HCT116 (cell line): ENCODE measurements at regions not wholly inside any gene's neighbourhood (a gene's known extent, or its start where the extent isn't known, plus 50 kb on each side); places are given as distances from the start of the nearest gene placed in this dataset.

Experiments
- ATAC-seq: fragments of 200-7000 bp; cut with Tn5 transposase; 2 replicates; pipeline ENCODE4 v1.9.1; 2020; ENCODE audit warnings: mild to moderate bottlenecking, moderate library complexity
- BruUV-seq: library from RNA; stranded (reverse); fragments of 400-500 nt; replicated peaks from 2 replicates; lab custom pipeline; 2021; lab: Mats Ljungman, UMichigan
- CTCF ChIA-PET: fragments of 300-600 bp; sonication (Branson Sonifier 250); formaldehyde crosslinking; loops from one replicate; lab custom pipeline; 2021; ENCODE audit warnings: antibody characterized with exemption; lab: Charles Lee
- POLR2A ChIA-PET: fragments of 300-600, 350-600 bp; sonication (Branson Sonifier 250); formaldehyde crosslinking; loops from one replicate; lab custom pipeline; 2021; ENCODE audit warnings: antibody characterized with exemption; lab: Charles Lee
- RAD21 ChIA-PET, 2 experiments: fragments of 300-600 bp; sonication (Branson Sonifier 250); formaldehyde crosslinking; loops; one replicate each; lab custom pipeline; 2023; ENCODE audit warnings: low total read pairs in 2 of 2; ENCODE audit not compliant: uncharacterized antibody in 2 of 2, unreplicated experiment in 2 of 2, low non-redundant PET in 1 of 2; lab: Charles Lee
- DNase-seq: peaks from one replicate; pipeline ENCODE4 v3.0.0-alpha.2; 2010; ENCODE audit warnings: low read depth, low spot score
- H2AFZ ChIP-seq: fragments of 200-600 bp; shearing (Covaris generic), sonication (generic); 2 replicates; pipeline ENCODE4 v1.6.1; 2017; ENCODE audit warnings: low read depth, mixed run types, mixed read lengths, antibody characterized with exemption, low read length; ENCODE audit not compliant: poor library complexity, severe bottlenecking
- H3K27ac ChIP-seq: 2 replicates; pipeline ENCODE4 v1.5.1; 2012; ENCODE audit warnings: low read depth, low read length
- H3K27me3 ChIP-seq: fragments of 200-600 bp; sonication (generic); 2 replicates; pipeline ENCODE4 v1.6.1; 2016; ENCODE audit warnings: mixed run types, low read length, mixed read lengths; ENCODE audit not compliant: insufficient read depth
- H3K36me3 ChIP-seq, 2 experiments: fragments of 200-500 bp in 1 of 2; fragments of 200-600 bp in 1 of 2; sonication (Bioruptor generic) in 1 of 2; sonication (generic) in 1 of 2; 2 replicates each; pipeline versions ENCODE4 v1.5.1 to v1.6.1; 2014 to 2016; ENCODE audit warnings: low read length in 2 of 2, inconsistent platforms in 1 of 2, mixed read lengths in 1 of 2, mixed run types in 1 of 2; ENCODE audit not compliant: insufficient read depth in 2 of 2, control insufficient read depth in 1 of 2
- H3K4me1 ChIP-seq, 2 experiments: fragments of 200-600 bp in 1 of 2; sonication (generic) in 1 of 2; 2 replicates each; pipeline versions ENCODE4 v1.5.1 to v1.6.1; 2012 to 2017; ENCODE audit warnings: low read length in 2 of 2, inconsistent platforms in 1 of 2, mild to moderate bottlenecking in 1 of 2, mixed read lengths in 1 of 2, mixed run types in 1 of 2, moderate library complexity in 1 of 2; ENCODE audit not compliant: insufficient read depth in 2 of 2, control insufficient read depth in 1 of 2
- H3K4me2 ChIP-seq: fragments of 200-600 bp; sonication (generic); 2 replicates; pipeline ENCODE4 v1.6.1; 2017; ENCODE audit warnings: mixed run types, low read length, mixed read lengths
- H3K4me3 ChIP-seq, 2 experiments: fragments of 200-600 bp in 1 of 2; sonication (generic) in 1 of 2; replicated peaks in 1 of 2; 2 replicates each; pipeline ENCODE4 v1.5.1; 2011 to 2016; ENCODE audit warnings: low read length in 2 of 2, control low read depth in 1 of 2, low read depth in 1 of 2, mild to moderate bottlenecking in 1 of 2, mixed read lengths in 1 of 2, mixed run types in 1 of 2
- H3K79me2 ChIP-seq: fragments of 200-600 bp; sonication (generic); 2 replicates; pipeline ENCODE4 v1.6.1; 2017; ENCODE audit warnings: mild to moderate bottlenecking, mixed run types, low read length, moderate library complexity, mixed read lengths; ENCODE audit not compliant: insufficient read depth
- H3K9ac ChIP-seq: fragments of 200-600 bp; sonication (generic); 2 replicates; pipeline ENCODE4 v1.6.1; 2016; ENCODE audit warnings: low read length, mixed read lengths
- H3K9me2 ChIP-seq: fragments of 200-600 bp; sonication (generic), shearing (Covaris generic); 2 replicates; pipeline ENCODE4 v1.6.1; 2017; ENCODE audit warnings: mixed run types, mild to moderate bottlenecking, moderate library complexity; ENCODE audit not compliant: insufficient read depth
- H3K9me3 ChIP-seq, 2 experiments: fragments of 200-500 bp in 1 of 2; fragments of 200-600 bp in 1 of 2; sonication (Bioruptor generic) in 1 of 2; sonication (generic) in 1 of 2; 2 replicates each; pipeline ENCODE4 v1.6.1; 2014 to 2017; ENCODE audit warnings: low read length in 2 of 2, mixed read lengths in 2 of 2, inconsistent platforms in 1 of 2, low read depth in 1 of 2, mild to moderate bottlenecking in 1 of 2, mixed run types in 1 of 2, moderate library complexity in 1 of 2; ENCODE audit not compliant: control insufficient read depth in 1 of 2, insufficient read depth in 1 of 2
- H4K20me1 ChIP-seq: fragments of 200-600 bp; sonication (generic), shearing (Covaris generic); 2 replicates; pipeline ENCODE4 v1.6.1; 2017; ENCODE audit warnings: mixed run types, mild to moderate bottlenecking, moderate library complexity; ENCODE audit not compliant: insufficient read depth
- POLR2A ChIP-seq: IDR thresholded peaks from 2 replicates; pipeline ENCODE4 v1.7.0; 2011; ENCODE audit warnings: borderline replicate concordance; ENCODE audit not compliant: insufficient read depth, insufficient read length; ENCODE audit errors: extremely low read depth
- POLR2AphosphoS5 ChIP-seq: IDR thresholded peaks from 2 replicates; pipeline ENCODE4 v1.6.1; 2011; ENCODE audit warnings: mild to moderate bottlenecking, low read depth, low read length, moderate library complexity
- SIN3A ChIP-seq: IDR thresholded peaks from 2 replicates; pipeline ENCODE4 v1.6.1; 2012; ENCODE audit warnings: low read depth
- SP1 ChIP-seq: IDR thresholded peaks from 2 replicates; pipeline ENCODE4 v1.6.1; 2012; ENCODE audit warnings: low read depth
- YY1 ChIP-seq: IDR thresholded peaks from 2 replicates; pipeline ENCODE4 v1.6.1; 2011; ENCODE audit warnings: low read length, low read depth, moderate library complexity, mild to moderate bottlenecking; ENCODE audit not compliant: insufficient replicate concordance; ENCODE audit errors: extremely low read depth
- intact Hi-C: fragments of 100-400 bp; cut with micrococcal nuclease; formaldehyde crosslinking; loops from 2 replicates; pipeline ENCODE4 v1.10.0; 2022
- TF ChIP-seq, protein P1 (sequence below): IDR thresholded peaks from 2 replicates; pipeline ENCODE4 v1.6.1; 2011; ENCODE audit warnings: mild to moderate bottlenecking, low read length, moderate library complexity; ENCODE audit not compliant: insufficient replicate concordance; ENCODE audit errors: extremely low read depth
- TF ChIP-seq, protein P2 (sequence below): IDR thresholded peaks from 2 replicates; pipeline ENCODE4 v1.6.1; 2012; ENCODE audit warnings: low read depth
- TF ChIP-seq, protein P3 (sequence below), 3 experiments: fragments of 200-600 bp in 1 of 3; sonication (generic) in 1 of 3; IDR thresholded peaks in 2 of 3; conservative IDR thresholded peaks in 1 of 3; 2 replicates each; pipeline ENCODE4 v1.5.1; 2012 to 2017; ENCODE audit warnings: low read depth in 2 of 3, low read length in 2 of 3, antibody characterized with exemption in 1 of 3, borderline replicate concordance in 1 of 3, control low read depth in 1 of 3, mild to moderate bottlenecking in 1 of 3, mixed read lengths in 1 of 3, mixed run types in 1 of 3, moderate library complexity in 1 of 3; ENCODE audit not compliant: insufficient read depth in 1 of 3

DNA sequence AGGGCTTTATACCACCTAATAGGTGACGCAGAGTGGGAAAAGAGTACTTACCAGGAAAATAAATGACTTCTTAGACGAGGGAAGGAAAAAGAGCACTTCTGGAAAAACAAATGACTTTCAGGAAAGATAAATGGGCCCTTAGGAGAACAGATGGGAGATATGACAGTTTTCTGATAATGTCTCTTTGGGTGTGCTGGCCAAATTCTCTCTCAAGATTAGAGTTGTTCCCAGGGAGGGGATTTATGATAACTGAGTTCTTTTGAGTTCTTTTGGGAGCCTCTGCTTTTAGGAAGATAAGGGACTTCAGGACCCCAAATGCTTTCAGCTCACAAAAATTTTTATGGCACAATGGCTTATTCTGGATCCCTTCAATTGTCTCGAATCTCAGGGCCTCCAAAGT, 70.3 kb upstream of the EPCAM start:
- no TSS peak for BruUV-seq
- ChIA-PET CTCF (no interaction called here), RAD21 (no interaction called here), POLR2A (no interaction called here)
- Histone ChIP-seq H4K20me1 (no peaks in the 10 kb centered on the region), H3K36me3 (no peaks in the 10 kb centered on the region), H3K27me3 (peaks cover 19% of the 10 kb centered on the region; the same call in 1 of the 2 replicates), H3K4me2 (no peak overlapping the region), H3K9ac (no peak overlapping the region), H3K79me2 (no peaks in the 10 kb centered on the region), H3K27ac (no peak overlapping the region), H3K9me2 (no peaks in the 10 kb centered on the region), H3K4me3 (no peak overlapping the region), H2AFZ (no peak overlapping the region), H3K9me3 (no peaks in the 10 kb centered on the region), H3K4me1 (no peaks in the 10 kb centered on the region)
- DNase-seq (no peak), ATAC-seq (no peak)
- intact Hi-C loops = no loop called here
- TF ChIP-seq, protein P1, sequence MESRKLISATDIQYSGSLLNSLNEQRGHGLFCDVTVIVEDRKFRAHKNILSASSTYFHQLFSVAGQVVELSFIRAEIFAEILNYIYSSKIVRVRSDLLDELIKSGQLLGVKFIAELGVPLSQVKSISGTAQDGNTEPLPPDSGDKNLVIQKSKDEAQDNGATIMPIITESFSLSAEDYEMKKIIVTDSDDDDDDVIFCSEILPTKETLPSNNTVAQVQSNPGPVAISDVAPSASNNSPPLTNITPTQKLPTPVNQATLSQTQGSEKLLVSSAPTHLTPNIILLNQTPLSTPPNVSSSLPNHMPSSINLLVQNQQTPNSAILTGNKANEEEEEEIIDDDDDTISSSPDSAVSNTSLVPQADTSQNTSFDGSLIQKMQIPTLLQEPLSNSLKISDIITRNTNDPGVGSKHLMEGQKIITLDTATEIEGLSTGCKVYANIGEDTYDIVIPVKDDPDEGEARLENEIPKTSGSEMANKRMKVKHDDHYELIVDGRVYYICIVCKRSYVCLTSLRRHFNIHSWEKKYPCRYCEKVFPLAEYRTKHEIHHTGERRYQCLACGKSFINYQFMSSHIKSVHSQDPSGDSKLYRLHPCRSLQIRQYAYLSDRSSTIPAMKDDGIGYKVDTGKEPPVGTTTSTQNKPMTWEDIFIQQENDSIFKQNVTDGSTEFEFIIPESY = no peak

DNA sequence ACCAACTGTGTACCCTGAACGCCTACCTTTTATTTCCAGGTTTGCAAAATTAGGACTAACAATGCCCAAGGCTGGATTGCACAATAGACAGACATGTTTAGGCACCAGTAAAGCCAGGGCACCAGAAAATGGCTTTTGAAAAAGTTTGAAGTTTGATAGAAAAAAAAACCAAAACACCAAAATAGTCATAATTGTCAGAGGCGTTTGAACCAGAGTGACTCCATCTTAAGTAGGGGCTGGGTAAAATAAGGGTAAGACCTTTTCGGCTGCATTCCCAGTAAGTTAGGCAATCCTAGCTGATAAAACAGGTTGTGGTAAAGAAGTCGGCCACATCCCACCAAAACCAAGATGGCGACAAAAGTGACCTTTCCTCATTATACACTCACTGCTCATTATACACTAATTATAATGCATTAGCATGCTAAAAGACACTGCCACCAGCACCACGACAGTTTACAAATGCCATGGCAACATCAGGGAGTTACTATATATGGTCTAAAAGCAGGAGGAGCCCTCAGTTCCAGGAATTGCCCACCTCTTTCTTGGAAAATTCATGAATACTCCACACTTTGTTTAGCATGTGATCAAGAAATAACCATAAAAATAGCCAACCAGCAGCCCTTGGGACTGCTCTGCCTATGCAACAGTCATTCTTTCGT, 71.2 kb upstream of the EPCAM start:
- no peak overlapping the region for H3K4me2 ChIP-seq
- no peaks in the 10 kb centered on the region for H3K9me3 ChIP-seq
- no peak overlapping the region for H3K9ac ChIP-seq
- no peak for DNase-seq
- ChIA-PET POLR2A (no interaction called here), CTCF (no interaction called here), RAD21 (no interaction called here)
- intact Hi-C loops = no loop called here
- H3K79me2 ChIP-seq = no peaks in the 10 kb centered on the region
- no peaks in the 10 kb centered on the region for H4K20me1 ChIP-seq
- H3K27me3 ChIP-seq = peaks cover 17% of the 10 kb centered on the region; the same call in 1 of the 2 replicates
- no peaks in the 10 kb centered on the region for H3K9me2 ChIP-seq
- BruUV-seq = no TSS peak
- no peak for ATAC-seq
- H2AFZ ChIP-seq = no peak overlapping the region
- TF ChIP-seq, protein P2, sequence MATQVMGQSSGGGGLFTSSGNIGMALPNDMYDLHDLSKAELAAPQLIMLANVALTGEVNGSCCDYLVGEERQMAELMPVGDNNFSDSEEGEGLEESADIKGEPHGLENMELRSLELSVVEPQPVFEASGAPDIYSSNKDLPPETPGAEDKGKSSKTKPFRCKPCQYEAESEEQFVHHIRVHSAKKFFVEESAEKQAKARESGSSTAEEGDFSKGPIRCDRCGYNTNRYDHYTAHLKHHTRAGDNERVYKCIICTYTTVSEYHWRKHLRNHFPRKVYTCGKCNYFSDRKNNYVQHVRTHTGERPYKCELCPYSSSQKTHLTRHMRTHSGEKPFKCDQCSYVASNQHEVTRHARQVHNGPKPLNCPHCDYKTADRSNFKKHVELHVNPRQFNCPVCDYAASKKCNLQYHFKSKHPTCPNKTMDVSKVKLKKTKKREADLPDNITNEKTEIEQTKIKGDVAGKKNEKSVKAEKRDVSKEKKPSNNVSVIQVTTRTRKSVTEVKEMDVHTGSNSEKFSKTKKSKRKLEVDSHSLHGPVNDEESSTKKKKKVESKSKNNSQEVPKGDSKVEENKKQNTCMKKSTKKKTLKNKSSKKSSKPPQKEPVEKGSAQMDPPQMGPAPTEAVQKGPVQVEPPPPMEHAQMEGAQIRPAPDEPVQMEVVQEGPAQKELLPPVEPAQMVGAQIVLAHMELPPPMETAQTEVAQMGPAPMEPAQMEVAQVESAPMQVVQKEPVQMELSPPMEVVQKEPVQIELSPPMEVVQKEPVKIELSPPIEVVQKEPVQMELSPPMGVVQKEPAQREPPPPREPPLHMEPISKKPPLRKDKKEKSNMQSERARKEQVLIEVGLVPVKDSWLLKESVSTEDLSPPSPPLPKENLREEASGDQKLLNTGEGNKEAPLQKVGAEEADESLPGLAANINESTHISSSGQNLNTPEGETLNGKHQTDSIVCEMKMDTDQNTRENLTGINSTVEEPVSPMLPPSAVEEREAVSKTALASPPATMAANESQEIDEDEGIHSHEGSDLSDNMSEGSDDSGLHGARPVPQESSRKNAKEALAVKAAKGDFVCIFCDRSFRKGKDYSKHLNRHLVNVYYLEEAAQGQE = no peak
- TF ChIP-seq SP1 (no peak), YY1 (no peak), POLR2AphosphoS5 (no peak), SIN3A (no peak), POLR2A (no peak)
- TF ChIP-seq, protein P3, sequence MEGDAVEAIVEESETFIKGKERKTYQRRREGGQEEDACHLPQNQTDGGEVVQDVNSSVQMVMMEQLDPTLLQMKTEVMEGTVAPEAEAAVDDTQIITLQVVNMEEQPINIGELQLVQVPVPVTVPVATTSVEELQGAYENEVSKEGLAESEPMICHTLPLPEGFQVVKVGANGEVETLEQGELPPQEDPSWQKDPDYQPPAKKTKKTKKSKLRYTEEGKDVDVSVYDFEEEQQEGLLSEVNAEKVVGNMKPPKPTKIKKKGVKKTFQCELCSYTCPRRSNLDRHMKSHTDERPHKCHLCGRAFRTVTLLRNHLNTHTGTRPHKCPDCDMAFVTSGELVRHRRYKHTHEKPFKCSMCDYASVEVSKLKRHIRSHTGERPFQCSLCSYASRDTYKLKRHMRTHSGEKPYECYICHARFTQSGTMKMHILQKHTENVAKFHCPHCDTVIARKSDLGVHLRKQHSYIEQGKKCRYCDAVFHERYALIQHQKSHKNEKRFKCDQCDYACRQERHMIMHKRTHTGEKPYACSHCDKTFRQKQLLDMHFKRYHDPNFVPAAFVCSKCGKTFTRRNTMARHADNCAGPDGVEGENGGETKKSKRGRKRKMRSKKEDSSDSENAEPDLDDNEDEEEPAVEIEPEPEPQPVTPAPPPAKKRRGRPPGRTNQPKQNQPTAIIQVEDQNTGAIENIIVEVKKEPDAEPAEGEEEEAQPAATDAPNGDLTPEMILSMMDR (IDR thresholded peaks at IDR 0.05 in 2 of 3, conservative IDR thresholded peaks at IDR 0.05 in 1 of 3; ENCODE audit: borderline replicate concordance in 1 of 3, insufficient read depth in 1 of 3, low read depth in 2 of 3, low read length in 2 of 3) = no peak
- H3K4me1 ChIP-seq = no peaks in the 10 kb centered on the region
- no peak overlapping the region for H3K4me3 ChIP-seq
- no peak overlapping the region for H3K27ac ChIP-seq
- no peaks in the 10 kb centered on the region for H3K36me3 ChIP-seq
